AG04449 (cell line): ENCODE measurements at regions not wholly inside any gene's neighbourhood (a gene's known extent, or its start where the extent isn't known, plus 50 kb on each side); places are given as distances from the start of the nearest gene placed in this dataset.

ENCODE experiments used
- CTCF ChIA-PET: fragments of 350-600 bp; formaldehyde crosslinking; extraction: SDS; loops from one replicate; lab custom pipeline; 2021; ENCODE audit warnings: antibody characterized with exemption; lab: Yijun Ruan, JAX
- POLR2A ChIA-PET: fragments of 400-600, 350-600 bp; formaldehyde crosslinking; extraction: SDS; loops from one replicate; lab custom pipeline; 2020; ENCODE audit warnings: antibody characterized with exemption, inconsistent platforms; lab: Yijun Ruan, JAX
- DNase-seq: peaks from one replicate; pipeline ENCODE4 v3.0.0-alpha.2; 2010; ENCODE audit warnings: low read depth, low spot score
- H3K4me3 ChIP-seq: 2 replicates; pipeline ENCODE4 v1.5.1; 2011; ENCODE audit warnings: low read depth, mild to moderate bottlenecking, control low read depth, low read length
- CTCF ChIP-seq: IDR thresholded peaks from one replicate; pipeline ENCODE4 v1.5.1; 2011; ENCODE audit warnings: mild to moderate bottlenecking, moderate library complexity, low read length, control low read depth, inconsistent platforms; ENCODE audit not compliant: insufficient read depth; ENCODE audit errors: missing control alignments

DNA sequence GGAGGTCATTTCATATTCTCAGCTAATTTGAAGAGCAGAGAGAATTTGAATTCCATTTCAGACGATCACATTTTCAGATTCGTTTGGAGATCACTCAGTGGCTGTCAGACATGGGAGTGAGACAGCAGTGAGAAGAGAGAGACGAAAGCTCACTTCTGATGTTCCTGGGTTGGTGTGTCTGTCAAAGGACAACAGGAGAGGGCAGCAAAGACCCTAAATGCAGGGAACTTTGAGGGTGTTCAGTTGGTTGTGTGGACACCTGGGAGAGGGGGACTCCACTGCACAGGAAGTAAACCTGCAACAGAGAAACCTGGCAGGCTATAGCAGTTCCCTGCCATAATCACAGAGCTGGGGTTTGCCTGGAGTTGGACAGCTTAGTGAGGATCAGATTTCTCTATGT lies 675.1 kb downstream of the SQOR start:
- ChIA-PET POLR2A (no interaction called here), CTCF (interaction anchor here (1.1 to 2.7 kb wide), 4 partner anchors 7 to 604 kb away, joined by 3 to 11 read pairs (median 7); no protein-coding TSS in a partner anchor)
- TF ChIP-seq CTCF: no peak
- H3K4me3 ChIP-seq: no peak overlapping the region
- DNase-seq: no peak

- TF ChIP-seq CTCF: peak; percentile 84
- H3K4me3 ChIP-seq: no peak overlapping the region
- ChIA-PET CTCF (interaction anchor here (0.7 to 2.7 kb wide), 13 partner anchors 8 to 595 kb away, joined by 3 to 38 read pairs (median 4); no protein-coding TSS in a partner anchor), POLR2A (no interaction called here)
- DNase-seq: no peak
Measured at GRCh38 chr15:46312133-46312740, 677.4 kb downstream of the SQOR start.

GRCh38 chr15:46315434-46315833 lies 680.6 kb downstream of the SQOR start:
- no peak for TF ChIP-seq CTCF
- no peak overlapping the region for H3K4me3 ChIP-seq
- POLR2A ChIA-PET: no interaction called here
- CTCF ChIA-PET: interaction anchor here (1.1 kb wide), 1 partner anchor 187 kb away, joined by 5 read pairs; no protein-coding TSS in a partner anchor
- no peak for DNase-seq

DNA sequence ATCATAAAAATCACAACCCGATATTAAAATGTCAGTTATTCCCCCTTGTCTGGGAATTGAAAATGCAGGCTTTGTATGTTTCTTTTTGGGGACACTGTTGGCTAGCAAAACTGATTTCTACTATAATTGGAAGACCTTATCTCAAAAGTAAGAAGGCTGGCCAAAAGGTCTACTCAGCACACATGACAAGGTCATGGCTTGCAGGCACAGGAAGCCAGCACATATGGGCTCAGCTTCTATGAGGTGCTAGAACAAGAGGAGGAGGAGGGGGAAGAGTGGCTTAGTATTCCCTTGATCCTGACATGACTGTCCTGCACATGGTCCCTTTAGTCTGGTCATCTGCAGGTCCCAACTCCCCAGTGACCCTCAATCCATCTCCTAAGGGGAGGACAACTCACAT lies 681.2 kb downstream of the SQOR start:
- DNase-seq: no peak
- no peak for TF ChIP-seq CTCF
- ChIA-PET POLR2A (no interaction called here), CTCF (no interaction called here)
- no peak overlapping the region for H3K4me3 ChIP-seq

GRCh38 chr15:46317029-46317428 lies 682.2 kb downstream of the SQOR start:
- no peak for TF ChIP-seq CTCF
- ChIA-PET POLR2A (no interaction called here), CTCF (no interaction called here)
- H3K4me3 ChIP-seq: no peak overlapping the region
- DNase-seq: no peak

- TF ChIP-seq CTCF: no peak
- DNase-seq: no peak
- POLR2A ChIA-PET: no interaction called here
- no peak overlapping the region for H3K4me3 ChIP-seq
- CTCF ChIA-PET: interaction anchor here (1.5 kb wide), 1 partner anchor 11 kb away, joined by 5 read pairs; no protein-coding TSS in a partner anchor
Measured at GRCh38 chr15:46322753-46323152, 687.9 kb downstream of the SQOR start.
